ENCODE measurements at regions not wholly inside any gene's neighbourhood (a gene's known extent, or its start where the extent isn't known, plus 50 kb on each side); places are given as distances from the start of the nearest gene placed in this dataset.

DNA sequence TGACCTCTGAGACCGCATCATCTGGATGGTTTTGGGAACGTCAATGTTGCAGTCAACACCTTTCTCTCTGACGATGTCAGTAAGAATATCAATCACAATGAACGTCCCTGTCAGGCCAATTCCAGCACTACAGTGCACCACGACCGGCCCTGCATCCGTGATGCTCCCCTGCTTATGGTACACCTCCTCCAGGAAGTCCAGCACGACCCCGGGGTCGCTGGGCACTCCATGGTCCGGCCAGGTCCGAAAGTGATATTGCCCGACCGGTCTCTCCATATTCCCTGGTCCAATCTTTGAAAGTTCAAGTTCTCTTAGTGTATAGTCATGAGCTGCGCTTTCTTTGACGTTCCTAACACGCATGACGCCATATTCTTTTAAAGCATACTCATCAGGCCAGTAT, 203.6 kb upstream of the PRDM9 start:
- TF ChIP-seq, protein P1, sequence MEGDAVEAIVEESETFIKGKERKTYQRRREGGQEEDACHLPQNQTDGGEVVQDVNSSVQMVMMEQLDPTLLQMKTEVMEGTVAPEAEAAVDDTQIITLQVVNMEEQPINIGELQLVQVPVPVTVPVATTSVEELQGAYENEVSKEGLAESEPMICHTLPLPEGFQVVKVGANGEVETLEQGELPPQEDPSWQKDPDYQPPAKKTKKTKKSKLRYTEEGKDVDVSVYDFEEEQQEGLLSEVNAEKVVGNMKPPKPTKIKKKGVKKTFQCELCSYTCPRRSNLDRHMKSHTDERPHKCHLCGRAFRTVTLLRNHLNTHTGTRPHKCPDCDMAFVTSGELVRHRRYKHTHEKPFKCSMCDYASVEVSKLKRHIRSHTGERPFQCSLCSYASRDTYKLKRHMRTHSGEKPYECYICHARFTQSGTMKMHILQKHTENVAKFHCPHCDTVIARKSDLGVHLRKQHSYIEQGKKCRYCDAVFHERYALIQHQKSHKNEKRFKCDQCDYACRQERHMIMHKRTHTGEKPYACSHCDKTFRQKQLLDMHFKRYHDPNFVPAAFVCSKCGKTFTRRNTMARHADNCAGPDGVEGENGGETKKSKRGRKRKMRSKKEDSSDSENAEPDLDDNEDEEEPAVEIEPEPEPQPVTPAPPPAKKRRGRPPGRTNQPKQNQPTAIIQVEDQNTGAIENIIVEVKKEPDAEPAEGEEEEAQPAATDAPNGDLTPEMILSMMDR (IDR thresholded peaks at IDR 0.05; ENCODE audit: low read depth, low read length, missing control alignments): no peak
- DNase-seq (ENCODE audit: extremely low read depth, low read depth): no peak
- H3K4me3 ChIP-seq (replicated peaks; ENCODE audit: low read depth, low read length): no peak overlapping the region

DNA sequence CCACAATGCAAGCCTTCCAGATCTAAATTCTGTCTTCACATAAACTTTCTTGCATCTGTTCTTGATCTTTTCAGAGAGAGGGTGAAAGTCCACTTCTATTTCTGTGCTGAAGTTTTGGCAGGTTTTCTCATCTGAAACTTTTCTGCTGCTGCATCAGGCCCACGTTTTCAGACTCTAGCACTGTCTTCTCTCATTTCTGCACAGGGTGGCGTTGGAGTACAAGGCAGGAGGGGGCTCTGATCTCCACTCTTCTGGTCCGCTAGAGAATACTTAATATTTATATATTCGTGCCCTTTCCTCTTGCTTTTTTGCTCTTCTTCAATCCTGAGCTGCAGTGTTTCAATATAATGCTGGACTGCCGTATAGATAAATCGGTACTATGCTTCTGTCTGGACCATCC, 204.0 kb upstream of the PRDM9 start:
- H3K4me3 ChIP-seq (replicated peaks; ENCODE audit: low read depth, low read length): no peak overlapping the region
- DNase-seq (ENCODE audit: extremely low read depth, low read depth): no peak
- TF ChIP-seq, protein P1 (IDR thresholded peaks at IDR 0.05; ENCODE audit: low read depth, low read length, missing control alignments): no peak

DNA sequence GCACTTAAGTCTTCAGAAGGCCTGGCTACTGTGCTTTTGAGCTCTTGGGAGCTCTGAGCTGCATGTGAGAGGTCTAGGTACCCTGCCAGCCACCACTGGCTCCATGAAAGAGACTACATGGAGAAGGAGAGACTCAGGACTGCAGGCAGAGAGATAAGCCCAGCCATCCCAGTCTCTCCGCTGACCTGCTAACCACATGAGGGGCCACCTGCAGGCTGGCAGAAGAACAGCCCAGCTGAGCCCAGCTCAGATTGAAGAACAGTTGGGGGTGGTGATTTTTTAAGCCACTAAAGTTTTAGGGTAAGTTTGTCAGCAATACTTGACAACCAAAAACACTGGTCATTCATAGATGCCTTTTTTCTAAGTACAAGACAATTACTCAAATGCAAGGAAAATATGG, 205.0 kb upstream of the PRDM9 start:
- TF ChIP-seq, protein P1 (IDR thresholded peaks at IDR 0.05; ENCODE audit: low read depth, low read length, missing control alignments): no peak
- no peak for DNase-seq (ENCODE audit: extremely low read depth, low read depth)
- no peak overlapping the region for H3K4me3 ChIP-seq (replicated peaks; ENCODE audit: low read depth, low read length)

DNA sequence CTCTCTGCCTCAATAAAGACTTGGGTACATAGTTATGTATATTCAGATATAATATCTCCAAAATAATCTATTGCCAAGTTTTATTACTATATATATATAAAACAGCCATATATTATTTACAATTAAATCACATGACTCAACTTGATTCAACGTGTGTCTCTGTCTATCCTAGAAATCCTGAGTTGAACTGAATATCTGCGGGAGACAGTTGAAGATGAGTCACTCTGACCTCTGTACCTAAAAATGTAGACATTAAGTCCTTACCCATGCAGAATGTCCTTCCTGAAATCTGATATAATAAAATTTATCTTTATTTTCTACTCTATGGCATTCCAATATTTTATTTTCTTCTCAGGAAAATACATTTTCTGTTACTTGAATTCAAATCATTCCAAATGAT, 218.2 kb upstream of the PRDM9 start:
- DNase-seq (ENCODE audit: extremely low read depth, low read depth): no peak
- TF ChIP-seq, protein P1 (IDR thresholded peaks at IDR 0.05; ENCODE audit: low read depth, low read length, missing control alignments): no peak
- H3K4me3 ChIP-seq (replicated peaks; ENCODE audit: low read depth, low read length): no peak overlapping the region

DNA sequence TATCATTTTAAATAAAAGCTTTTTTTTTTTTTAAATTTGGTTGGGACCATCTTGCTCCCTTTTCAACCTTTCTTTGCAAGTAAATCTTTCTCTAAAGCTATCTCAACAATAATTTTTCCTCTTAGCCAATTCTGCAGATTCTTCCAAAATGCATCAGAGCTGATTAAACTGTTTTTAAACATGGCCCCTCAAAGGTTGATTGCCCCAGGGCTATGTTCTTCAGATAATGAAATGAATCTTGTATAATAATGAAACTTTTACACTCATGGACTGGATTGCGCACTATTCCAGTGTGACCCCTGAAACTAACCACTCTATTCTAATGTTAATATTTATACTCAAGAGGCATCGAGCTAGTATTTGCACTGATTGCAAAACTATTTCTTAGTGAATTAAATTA, 222.8 kb upstream of the PRDM9 start:
- TF ChIP-seq, protein P1 (IDR thresholded peaks at IDR 0.05; ENCODE audit: low read depth, low read length, missing control alignments): no peak
- no peak overlapping the region for H3K4me3 ChIP-seq (replicated peaks; ENCODE audit: low read depth, low read length)
- DNase-seq (ENCODE audit: extremely low read depth, low read depth): no peak

DNA sequence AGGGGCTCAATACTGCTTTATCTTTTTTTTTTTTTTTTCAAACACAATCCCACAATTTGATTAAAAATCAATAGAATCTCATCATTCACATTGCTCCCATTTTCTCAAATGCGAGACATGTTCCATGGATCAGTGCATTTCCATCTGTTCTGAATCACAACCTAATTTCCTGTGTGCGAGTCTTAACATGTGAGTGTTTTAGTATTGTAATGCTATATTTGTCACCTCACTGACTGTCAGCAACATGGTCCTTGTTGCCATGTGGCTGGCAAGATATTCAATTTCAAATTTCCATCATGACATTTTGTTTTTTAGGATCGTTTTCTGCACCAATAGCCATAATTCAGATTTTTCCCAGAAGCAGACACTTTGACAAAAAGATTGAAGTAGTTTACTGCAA, 233.2 kb upstream of the PRDM9 start:
- TF ChIP-seq, protein P1 (IDR thresholded peaks at IDR 0.05; ENCODE audit: low read depth, low read length, missing control alignments): no peak
- no peak overlapping the region for H3K4me3 ChIP-seq (replicated peaks; ENCODE audit: low read depth, low read length)
- DNase-seq (ENCODE audit: extremely low read depth, low read depth): no peak

DNA sequence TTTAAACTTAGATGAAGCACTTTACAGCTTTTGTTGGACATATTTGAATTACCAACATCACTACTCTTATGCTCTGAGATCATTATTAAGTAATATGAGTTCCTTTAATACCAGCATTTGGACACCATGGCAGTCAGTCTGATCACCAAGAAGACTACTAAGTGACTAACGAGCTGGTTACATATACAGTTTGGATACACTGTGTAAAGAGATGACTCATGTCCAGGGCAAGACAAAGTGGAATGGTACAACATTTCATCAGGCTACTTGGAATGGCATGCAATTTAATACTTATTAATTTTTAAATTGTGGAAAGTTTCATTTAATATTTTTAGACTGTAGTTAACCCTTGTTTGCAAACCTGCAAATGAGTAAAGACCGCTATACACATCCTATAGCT, 237.4 kb upstream of the PRDM9 start:
- TF ChIP-seq, protein P1 (IDR thresholded peaks at IDR 0.05; ENCODE audit: low read depth, low read length, missing control alignments): no peak
- DNase-seq (ENCODE audit: extremely low read depth, low read depth): no peak
- no peak overlapping the region for H3K4me3 ChIP-seq (replicated peaks; ENCODE audit: low read depth, low read length)

Data from HFF-Myc (cell line).